ENCODE measurements at regions not wholly inside any gene's neighbourhood (a gene's known extent, or its start where the extent isn't known, plus 50 kb on each side); places are given as distances from the start of the nearest gene placed in this dataset.

DNA sequence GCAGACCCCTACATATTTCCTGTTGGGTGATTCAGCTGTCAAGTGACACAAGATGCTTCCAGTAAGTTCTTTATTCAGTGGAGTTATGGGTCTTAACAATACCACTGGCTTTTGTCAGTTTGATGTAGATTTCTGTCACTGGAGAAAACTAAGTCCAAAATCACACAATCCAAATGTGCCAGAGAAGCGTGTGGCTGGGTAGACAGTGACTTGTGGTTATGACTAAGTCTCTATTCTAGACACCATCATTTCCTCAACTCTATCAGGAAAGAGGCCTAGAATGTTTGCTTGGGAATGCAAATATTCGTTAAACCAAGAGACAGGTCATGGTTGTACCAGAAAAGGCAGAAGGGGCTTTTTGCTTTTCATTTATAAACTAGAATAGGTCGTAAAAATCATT, 54.4 kb upstream of the HS3ST1 start:
- TF ChIP-seq, protein P1, sequence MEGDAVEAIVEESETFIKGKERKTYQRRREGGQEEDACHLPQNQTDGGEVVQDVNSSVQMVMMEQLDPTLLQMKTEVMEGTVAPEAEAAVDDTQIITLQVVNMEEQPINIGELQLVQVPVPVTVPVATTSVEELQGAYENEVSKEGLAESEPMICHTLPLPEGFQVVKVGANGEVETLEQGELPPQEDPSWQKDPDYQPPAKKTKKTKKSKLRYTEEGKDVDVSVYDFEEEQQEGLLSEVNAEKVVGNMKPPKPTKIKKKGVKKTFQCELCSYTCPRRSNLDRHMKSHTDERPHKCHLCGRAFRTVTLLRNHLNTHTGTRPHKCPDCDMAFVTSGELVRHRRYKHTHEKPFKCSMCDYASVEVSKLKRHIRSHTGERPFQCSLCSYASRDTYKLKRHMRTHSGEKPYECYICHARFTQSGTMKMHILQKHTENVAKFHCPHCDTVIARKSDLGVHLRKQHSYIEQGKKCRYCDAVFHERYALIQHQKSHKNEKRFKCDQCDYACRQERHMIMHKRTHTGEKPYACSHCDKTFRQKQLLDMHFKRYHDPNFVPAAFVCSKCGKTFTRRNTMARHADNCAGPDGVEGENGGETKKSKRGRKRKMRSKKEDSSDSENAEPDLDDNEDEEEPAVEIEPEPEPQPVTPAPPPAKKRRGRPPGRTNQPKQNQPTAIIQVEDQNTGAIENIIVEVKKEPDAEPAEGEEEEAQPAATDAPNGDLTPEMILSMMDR (IDR thresholded peaks at IDR 0.05): no peak
- no peak for TF ChIP-seq POLR2A (IDR thresholded peaks at IDR 0.05)
- TF ChIP-seq EP300 (IDR thresholded peaks at IDR 0.05): no peak
- no peak for TF ChIP-seq POLR2AphosphoS5 (IDR thresholded peaks at IDR 0.05)

All from sigmoid colon (tissue), 4 donors.